GM12878 (cell line): ENCODE measurements at regions not wholly inside any gene's neighbourhood (a gene's known extent, or its start where the extent isn't known, plus 50 kb on each side); places are given as distances from the start of the nearest gene placed in this dataset.

Source experiments
- ATAC-seq: fragments of 200-7000 bp; cut with Tn5 transposase; 3 replicates; pipeline ENCODE4 v1.9.1; 2020; ENCODE audit warnings: mild to moderate bottlenecking, moderate library complexity
- BruUV-seq: library from RNA; stranded (reverse); fragments of 400-500 nt; replicated peaks from 2 replicates; lab custom pipeline; 2021; lab: Mats Ljungman, UMichigan
- CTCF ChIA-PET: fragments of 300-600 bp; sonication (Branson Sonifier 250); formaldehyde crosslinking; extraction: SDS; loops from one replicate; lab custom pipeline; 2021; ENCODE audit warnings: inconsistent platforms; lab: Yijun Ruan, JAX
- POLR2A ChIA-PET: fragments of 350-600 bp; formaldehyde crosslinking; extraction: SDS; loops from one replicate; lab custom pipeline; 2021; ENCODE audit warnings: inconsistent platforms; lab: Charles Lee
- RAD21 ChIA-PET: fragments of 300-600 bp; sonication (Branson Sonifier 250); formaldehyde crosslinking; loops from one replicate; lab custom pipeline; 2023; ENCODE audit warnings: antibody characterized with exemption; ENCODE audit not compliant: unreplicated experiment; lab: Charles Lee
- SMC1A ChIA-PET: fragments of 300-600 bp; sonication (Branson Sonifier 250); formaldehyde crosslinking; loops from one replicate; lab custom pipeline; 2023; ENCODE audit not compliant: unreplicated experiment, uncharacterized antibody; lab: Charles Lee
- DNase-seq: peaks from one replicate; pipeline ENCODE4 v3.0.0-alpha.2; 2011; ENCODE audit warnings: low read depth, low spot score
- FAIRE-seq: peaks from 3 replicates; lab custom pipeline; 2011; peaks lifted over from hg19 to GRCh38; lab: Jason Lieb, UNC
- H2AFZ ChIP-seq: 2 replicates; pipeline ENCODE4 v1.6.0; 2011; ENCODE audit warnings: low read depth, low read length, control low read depth; ENCODE audit not compliant: control insufficient read depth
- H3K27ac ChIP-seq: 2 replicates; pipeline ENCODE4 v1.5.1; 2011; ENCODE audit warnings: control low read depth; ENCODE audit not compliant: control insufficient read depth, insufficient read depth
- H3K27me3 ChIP-seq, 2 experiments: replicated peaks in 1 of 2; 2 replicates each; pipeline versions ENCODE4 v1.6.0 to v1.6.1; 2011; ENCODE audit warnings: low read length in 1 of 2; ENCODE audit not compliant: control insufficient read depth in 2 of 2, insufficient read depth in 2 of 2
- H3K36me3 ChIP-seq, 2 experiments: 2 replicates each; pipeline ENCODE4 v1.5.1; 2011; ENCODE audit warnings: low read length in 1 of 2; ENCODE audit not compliant: control insufficient read depth in 2 of 2, insufficient read depth in 2 of 2
- H3K4me1 ChIP-seq: 2 replicates; pipeline ENCODE4 v1.6.1; 2011; ENCODE audit warnings: mild to moderate bottlenecking, low read length, moderate library complexity, mixed read lengths; ENCODE audit not compliant: control insufficient read depth, insufficient read depth
- H3K4me2 ChIP-seq: 2 replicates; pipeline ENCODE4 v1.6.0; 2011; ENCODE audit warnings: control low read depth; ENCODE audit not compliant: control insufficient read depth, insufficient read depth
- H3K4me3 ChIP-seq: fragments of 200-600 bp; sonication (generic); 2 replicates; pipeline ENCODE4 v1.5.1; 2016
- H3K79me2 ChIP-seq: 2 replicates; pipeline ENCODE4 v1.6.0; 2011; ENCODE audit warnings: low read length; ENCODE audit not compliant: control insufficient read depth, insufficient read depth
- H3K9ac ChIP-seq: 2 replicates; pipeline ENCODE4 v1.8.0; 2011; ENCODE audit warnings: low read length, control low read depth, mixed read lengths; ENCODE audit not compliant: control insufficient read depth, insufficient read depth
- H3K9me3 ChIP-seq: replicated peaks from 3 replicates; pipeline ENCODE4 v1.5.1; 2011; ENCODE audit warnings: mild to moderate bottlenecking, low read length; ENCODE audit not compliant: control insufficient read depth, insufficient read depth
- H4K20me1 ChIP-seq: 2 replicates; pipeline ENCODE4 v1.6.0; 2011; ENCODE audit not compliant: control insufficient read depth, insufficient read depth
- CREB1 ChIP-seq: IDR thresholded peaks from 2 replicates; pipeline ENCODE4 v1.6.1; 2012; ENCODE audit warnings: low read depth, mild to moderate bottlenecking, inconsistent platforms
- NR2F1 ChIP-seq: fragments of 450-650 bp; conservative IDR thresholded peaks from 2 replicates; pipeline ENCODE4 v1.6.1; 2017; ENCODE audit warnings: mild to moderate bottlenecking
- POLR2AphosphoS2 ChIP-seq: IDR thresholded peaks from 2 replicates; pipeline ENCODE4 v1.6.1; 2011; ENCODE audit warnings: low read depth, mild to moderate bottlenecking, low read length, improper control_type of control experiment, moderate library complexity
- RBBP5 ChIP-seq: fragments of 200-600 bp; sonication (generic); conservative IDR thresholded peaks from 2 replicates; pipeline ENCODE4 v1.6.1; 2016
- SRF ChIP-seq, 2 experiments: IDR thresholded peaks; 2 replicates each; pipeline ENCODE4 v1.6.1; 2011; ENCODE audit warnings: low read depth in 2 of 2, low read length in 2 of 2, mild to moderate bottlenecking in 1 of 2, moderate library complexity in 1 of 2
- ZBTB40 ChIP-seq: fragments of 450-650 bp; IDR thresholded peaks from 2 replicates; pipeline ENCODE4 v1.6.1; 2016; ENCODE audit warnings: mild to moderate bottlenecking, moderate library complexity, borderline replicate concordance
- WGBS: methylation state at CpG from one replicate; pipeline ENCODE4 v1.1.6; 2016; ENCODE audit warnings: low lambda C conversion rate; ENCODE audit not compliant: insufficient replicate concordance, insufficient coverage; ENCODE audit errors: missing lambda C conversion rate; 5-methylcytosine and 5-hydroxymethylcytosine counted together
- in situ Hi-C: fragments of 300-500 bp; cut with MboI; formaldehyde crosslinking; loops from 9 replicates; pipeline ENCODE4 v1.14.3; 2018; ENCODE audit warnings: mixed read lengths
- intact Hi-C: fragments of 100-400 bp; cut with micrococcal nuclease; formaldehyde crosslinking; loops from one replicate; pipeline ENCODE4 v1.14.2; 2022; ENCODE audit not compliant: unreplicated experiment

- no peak for TF ChIP-seq ZBTB40
- TF ChIP-seq RBBP5 = no peak
- no peak for TF ChIP-seq POLR2AphosphoS2
- TF ChIP-seq CREB1 = no peak
These were observed 216.7 kb upstream of the RBFOX1 start (continued) for GRCh38 chr16:7115898-7116297.

DNA sequence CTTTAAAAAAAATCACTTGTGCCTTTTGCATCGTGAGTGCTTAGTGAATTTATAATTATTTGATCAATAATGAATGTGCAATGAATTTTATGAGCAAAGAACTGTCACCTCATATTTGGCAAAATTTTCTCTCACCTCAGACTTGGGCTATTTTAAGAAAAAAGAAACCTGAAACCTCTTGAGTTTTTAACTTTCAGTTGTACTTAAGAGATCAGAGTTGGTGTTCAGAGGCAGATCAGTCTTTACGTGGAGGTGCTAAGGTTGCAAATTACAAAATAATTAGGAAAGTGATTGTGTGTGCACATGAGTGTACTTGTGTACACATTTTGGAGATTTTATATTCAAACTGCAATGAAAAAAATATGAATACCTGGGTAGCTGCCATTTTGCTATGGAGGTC, 218.7 kb upstream of the RBFOX1 start:
- RAD21 ChIA-PET = no interaction called here
- Histone ChIP-seq H3K4me3 (no peak overlapping the region), H3K9ac (no peak overlapping the region), H3K4me1 (no peaks in the 10 kb centered on the region), H3K4me2 (no peak overlapping the region), H4K20me1 (no peaks in the 10 kb centered on the region), H3K9me3 (no peaks in the 10 kb centered on the region), H3K79me2 (no peaks in the 10 kb centered on the region), H3K27me3 (no peaks in the 10 kb centered on the region), H3K27ac (no peak overlapping the region), H2AFZ (no peak overlapping the region), H3K36me3 (no peaks in the 10 kb centered on the region)
- intact Hi-C loops = no loop called here
- SMC1A ChIA-PET = no interaction called here
- BruUV-seq = no TSS peak
- POLR2A ChIA-PET = no interaction called here
- in situ Hi-C loops = no loop called here
- ATAC-seq = no peak
- no peak for DNase-seq
- CTCF ChIA-PET = no interaction called here
- FAIRE-seq = no peak
- no peak for TF ChIP-seq SRF (IDR thresholded peaks at IDR 0.05; ENCODE audit: low read depth in 2 of 2, low read length in 2 of 2)
- no peak for TF ChIP-seq NR2F1
- WGBS = 24% methylated on average over 2 of the region's 2 CpGs
